ENCODE measurements at regions not wholly inside any gene's neighbourhood (a gene's known extent, or its start where the extent isn't known, plus 50 kb on each side); places are given as distances from the start of the nearest gene placed in this dataset.

DNA sequence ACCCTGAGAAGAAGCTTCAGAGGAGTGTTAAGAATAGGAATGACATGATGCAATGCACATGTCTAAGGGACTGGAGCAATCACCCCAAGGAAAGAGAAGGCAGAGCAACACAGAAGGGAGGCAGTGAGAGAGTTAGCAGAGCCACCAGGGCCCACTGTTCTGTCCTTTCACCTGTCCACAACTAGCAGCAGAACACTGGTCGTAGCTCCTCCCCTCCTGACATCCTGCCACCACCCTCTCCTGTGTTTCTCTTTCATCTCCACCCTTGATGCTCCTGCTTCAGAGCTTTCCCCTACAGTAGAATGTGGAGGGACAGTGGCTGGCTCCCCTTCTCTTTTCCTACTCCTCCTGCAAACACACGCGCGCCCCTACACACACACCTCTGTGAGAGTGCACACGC lies 483.4 kb upstream of the KIF2A start:
- TF ChIP-seq, protein P1, sequence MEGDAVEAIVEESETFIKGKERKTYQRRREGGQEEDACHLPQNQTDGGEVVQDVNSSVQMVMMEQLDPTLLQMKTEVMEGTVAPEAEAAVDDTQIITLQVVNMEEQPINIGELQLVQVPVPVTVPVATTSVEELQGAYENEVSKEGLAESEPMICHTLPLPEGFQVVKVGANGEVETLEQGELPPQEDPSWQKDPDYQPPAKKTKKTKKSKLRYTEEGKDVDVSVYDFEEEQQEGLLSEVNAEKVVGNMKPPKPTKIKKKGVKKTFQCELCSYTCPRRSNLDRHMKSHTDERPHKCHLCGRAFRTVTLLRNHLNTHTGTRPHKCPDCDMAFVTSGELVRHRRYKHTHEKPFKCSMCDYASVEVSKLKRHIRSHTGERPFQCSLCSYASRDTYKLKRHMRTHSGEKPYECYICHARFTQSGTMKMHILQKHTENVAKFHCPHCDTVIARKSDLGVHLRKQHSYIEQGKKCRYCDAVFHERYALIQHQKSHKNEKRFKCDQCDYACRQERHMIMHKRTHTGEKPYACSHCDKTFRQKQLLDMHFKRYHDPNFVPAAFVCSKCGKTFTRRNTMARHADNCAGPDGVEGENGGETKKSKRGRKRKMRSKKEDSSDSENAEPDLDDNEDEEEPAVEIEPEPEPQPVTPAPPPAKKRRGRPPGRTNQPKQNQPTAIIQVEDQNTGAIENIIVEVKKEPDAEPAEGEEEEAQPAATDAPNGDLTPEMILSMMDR (IDR thresholded peaks at IDR 0.05; ENCODE audit: extremely low read depth, insufficient read depth, missing control alignments) = no peak
- in situ Hi-C loops (cut with MboI; ENCODE audit: low pct_unique_long_range_greater_than_20kb, low sequenced_read_pairs, unreplicated experiment) = no loop called here
- no peak for DNase-seq (ENCODE audit: low spot score)

DNA sequence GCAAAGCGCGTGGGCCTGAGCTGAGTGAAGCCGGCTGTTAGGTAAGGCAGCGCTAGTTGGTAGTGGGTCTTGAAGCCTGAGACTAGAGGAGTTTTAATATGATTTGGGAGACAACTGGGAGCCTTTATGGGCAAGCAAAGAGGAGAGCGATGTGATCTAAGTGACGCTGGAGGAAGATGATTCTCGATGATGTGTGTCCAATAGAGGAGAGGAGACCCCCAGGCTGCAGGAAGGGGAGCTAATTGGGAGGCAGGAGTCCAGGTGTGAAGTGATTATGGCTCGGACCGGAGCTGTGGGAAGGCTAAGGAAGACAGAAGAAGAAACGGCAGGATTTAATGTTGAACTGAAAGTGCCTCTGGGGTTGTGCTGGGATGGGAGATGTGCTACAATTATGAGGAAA lies 482.9 kb upstream of the KIF2A start:
- no peak for DNase-seq (ENCODE audit: low spot score)
- in situ Hi-C loops (cut with MboI; ENCODE audit: low pct_unique_long_range_greater_than_20kb, low sequenced_read_pairs, unreplicated experiment) = no loop called here
- TF ChIP-seq, protein P1 (IDR thresholded peaks at IDR 0.05; ENCODE audit: extremely low read depth, insufficient read depth, missing control alignments) = no peak

DNA sequence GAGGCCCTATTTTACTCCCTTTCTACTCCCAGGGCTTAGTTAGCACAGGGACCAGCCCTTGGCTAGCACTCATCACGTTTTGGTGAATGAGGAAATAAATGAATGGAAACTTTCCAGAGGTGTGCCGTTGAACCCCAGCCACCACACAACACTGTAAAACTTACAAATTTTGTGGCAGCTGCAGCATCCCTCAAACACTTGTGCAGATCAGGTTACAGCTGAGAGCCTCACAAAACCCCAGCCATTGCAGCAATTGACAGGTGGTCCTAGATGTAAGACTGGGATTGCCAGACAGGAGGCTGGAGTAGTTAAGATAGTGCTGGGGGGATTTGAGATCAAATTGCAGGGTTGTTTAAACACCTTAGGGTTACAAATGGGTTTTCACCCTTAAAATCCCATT lies 482.2 kb upstream of the KIF2A start:
- no peak for DNase-seq (ENCODE audit: low spot score)
- TF ChIP-seq, protein P1 (IDR thresholded peaks at IDR 0.05; ENCODE audit: extremely low read depth, insufficient read depth, missing control alignments) = no peak
- in situ Hi-C loops (cut with MboI; ENCODE audit: low pct_unique_long_range_greater_than_20kb, low sequenced_read_pairs, unreplicated experiment) = no loop called here

DNA sequence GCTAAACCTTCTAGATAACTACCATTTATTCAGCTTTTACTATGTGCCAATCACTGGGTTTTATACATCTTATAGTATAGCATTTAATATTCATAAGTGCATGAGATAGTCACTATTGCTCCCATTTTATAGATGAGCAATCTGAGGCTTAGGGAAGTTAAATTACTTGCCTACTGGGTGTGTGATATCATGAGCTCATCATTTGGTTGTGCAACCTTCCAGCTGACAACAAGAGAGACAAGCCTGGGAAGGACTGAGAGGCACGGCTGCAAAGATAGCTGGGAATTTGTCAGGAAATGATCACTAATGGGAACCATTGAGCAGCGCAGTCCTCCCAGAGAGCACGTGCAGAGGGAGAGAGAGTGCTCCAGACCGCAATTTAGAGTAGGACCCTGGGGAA lies 481.6 kb upstream of the KIF2A start:
- TF ChIP-seq, protein P1 (IDR thresholded peaks at IDR 0.05; ENCODE audit: extremely low read depth, insufficient read depth, missing control alignments) = no peak
- in situ Hi-C loops (cut with MboI; ENCODE audit: low pct_unique_long_range_greater_than_20kb, low sequenced_read_pairs, unreplicated experiment) = no loop called here
- DNase-seq (ENCODE audit: low spot score) = no peak

DNA sequence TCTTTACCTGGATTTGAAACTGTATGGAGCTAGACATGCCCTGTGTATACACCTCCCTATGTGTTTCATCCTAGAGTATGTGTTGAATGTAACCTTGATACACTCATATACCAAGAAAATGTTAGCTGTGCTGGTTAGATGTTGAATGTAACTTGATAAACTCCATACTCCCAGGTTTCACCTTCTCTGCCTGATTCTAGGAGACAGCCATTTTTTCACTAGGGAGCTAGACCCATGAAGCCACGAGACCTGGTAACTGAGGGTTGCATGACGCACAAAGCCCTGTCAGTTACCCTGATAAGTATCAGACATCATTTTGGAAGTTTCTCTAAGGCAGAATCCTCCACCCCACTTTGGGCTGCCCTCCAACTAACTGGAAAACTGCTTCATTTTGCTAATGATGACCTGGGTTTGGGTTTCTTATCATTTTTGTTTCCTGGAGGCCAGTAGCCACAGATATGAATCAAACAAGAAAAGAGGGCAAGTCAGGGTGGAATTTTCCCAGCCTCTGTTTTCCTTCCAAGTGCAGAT lies 478.5 kb upstream of the KIF2A start:
- in situ Hi-C loops (cut with MboI; ENCODE audit: low pct_unique_long_range_greater_than_20kb, low sequenced_read_pairs, unreplicated experiment) = no loop called here
- TF ChIP-seq, protein P1 (IDR thresholded peaks at IDR 0.05; ENCODE audit: extremely low read depth, insufficient read depth, missing control alignments) = no peak
- DNase-seq (ENCODE audit: low spot score) = no peak

DNA sequence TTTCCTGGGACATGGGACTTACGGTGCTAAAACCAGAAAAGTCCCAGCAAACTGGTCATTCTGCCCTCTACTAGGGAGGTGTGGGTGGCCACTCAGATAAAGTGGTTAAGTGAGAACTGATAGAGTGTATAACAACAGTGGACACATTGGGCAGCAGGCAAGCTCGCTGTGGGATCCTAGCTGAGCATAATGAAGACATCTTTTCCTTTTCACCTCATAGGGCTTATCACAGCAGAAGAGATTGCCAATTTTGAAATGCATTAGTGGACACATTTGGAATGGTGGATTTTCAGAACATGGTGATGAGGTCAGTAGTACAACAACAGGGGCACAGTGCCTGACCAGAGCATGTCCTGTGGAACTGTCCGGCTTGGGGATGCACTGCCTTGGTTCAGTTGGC lies 477.1 kb upstream of the KIF2A start:
- in situ Hi-C loops (cut with MboI; ENCODE audit: low pct_unique_long_range_greater_than_20kb, low sequenced_read_pairs, unreplicated experiment) = no loop called here
- TF ChIP-seq, protein P1 (IDR thresholded peaks at IDR 0.05; ENCODE audit: extremely low read depth, insufficient read depth, missing control alignments) = no peak
- DNase-seq (ENCODE audit: low spot score) = no peak

DNA sequence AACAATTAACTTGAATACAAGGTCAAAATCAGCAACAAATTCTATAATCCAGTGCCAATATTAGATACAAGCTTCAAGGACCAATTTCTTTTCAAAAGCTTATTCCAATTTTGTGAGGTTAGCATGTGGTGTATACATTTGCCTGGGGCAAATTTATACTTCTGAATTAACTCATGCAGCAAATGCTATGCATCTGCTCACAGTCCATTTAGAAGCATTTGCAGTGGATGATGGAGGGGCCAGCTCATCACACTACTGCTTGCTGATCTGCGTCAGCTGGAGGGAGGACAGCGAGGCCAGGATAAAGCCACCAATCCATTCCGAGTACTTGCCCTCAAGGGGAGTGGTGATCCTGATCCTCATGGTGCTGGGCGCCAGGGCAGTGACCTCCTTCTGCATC lies 474.3 kb upstream of the KIF2A start:
- in situ Hi-C loops (cut with MboI; ENCODE audit: low pct_unique_long_range_greater_than_20kb, low sequenced_read_pairs, unreplicated experiment) = no loop called here
- no peak for DNase-seq (ENCODE audit: low spot score)

More for the DNA sequence above, 474.3 kb upstream of the KIF2A start:
- TF ChIP-seq, protein P1 (IDR thresholded peaks at IDR 0.05; ENCODE audit: extremely low read depth, insufficient read depth, missing control alignments) = no peak

Data from GM13977 (cell line).